Activated naive CD4-positive, alpha-beta T cell treated with anti-CD3 and anti-CD28 coated beads for 36 hours (primary cell): ENCODE measurements at regions not wholly inside any gene's neighbourhood (a gene's known extent, or its start where the extent isn't known, plus 50 kb on each side); places are given as distances from the start of the nearest gene placed in this dataset.

Source experiments
- CTCF ChIA-PET: fragments of 350-600 bp; sonication (Branson Sonifier 250); formaldehyde crosslinking; loops from one replicate; lab custom pipeline; 2021; ENCODE audit warnings: antibody characterized with exemption; lab: Charles Lee
- DNase-seq: peaks from one replicate; pipeline ENCODE4 v3.0.0-alpha.2; 2020
- H3K27ac Mint-ChIP-seq: one replicate; pipeline ENCODE4 v1.8.0; 2021; ENCODE audit warnings: mild to moderate bottlenecking, mixed read lengths
- H3K27me3 Mint-ChIP-seq: one replicate; pipeline ENCODE4 v1.8.0; 2021; ENCODE audit warnings: low read depth, mixed read lengths
- H3K36me3 Mint-ChIP-seq: one replicate; pipeline ENCODE4 v1.8.0; 2021; ENCODE audit warnings: low read depth, mixed read lengths
- H3K4me1 Mint-ChIP-seq: one replicate; pipeline ENCODE4 v1.8.0; 2021; ENCODE audit warnings: low read depth, mixed read lengths
- H3K4me3 Mint-ChIP-seq: one replicate; pipeline ENCODE4 v1.8.0; 2021; ENCODE audit warnings: mild to moderate bottlenecking, moderate library complexity, mixed read lengths
- H3K9me3 Mint-ChIP-seq: one replicate; pipeline ENCODE4 v1.8.0; 2021; ENCODE audit warnings: mixed read lengths
- intact Hi-C: fragments of 100-400 bp; cut with micrococcal nuclease; formaldehyde crosslinking; loops from one replicate; pipeline ENCODE4 v1.15.1; 2023

GRCh38 chr13:22594041-22594440 lies 586.7 kb upstream of the SGCG start:
- Mint-ChIP-seq H3K27ac (no peak overlapping the region), H3K36me3 (no peaks in the 10 kb centered on the region), H3K4me3 (no peak overlapping the region), H3K9me3 (no peaks in the 10 kb centered on the region), H3K4me1 (no peaks in the 10 kb centered on the region), H3K27me3 (peaks cover 1% of the 10 kb centered on the region)
- no peak for DNase-seq
- CTCF ChIA-PET, result no interaction called here
- intact Hi-C loops, result no loop called here

DNA sequence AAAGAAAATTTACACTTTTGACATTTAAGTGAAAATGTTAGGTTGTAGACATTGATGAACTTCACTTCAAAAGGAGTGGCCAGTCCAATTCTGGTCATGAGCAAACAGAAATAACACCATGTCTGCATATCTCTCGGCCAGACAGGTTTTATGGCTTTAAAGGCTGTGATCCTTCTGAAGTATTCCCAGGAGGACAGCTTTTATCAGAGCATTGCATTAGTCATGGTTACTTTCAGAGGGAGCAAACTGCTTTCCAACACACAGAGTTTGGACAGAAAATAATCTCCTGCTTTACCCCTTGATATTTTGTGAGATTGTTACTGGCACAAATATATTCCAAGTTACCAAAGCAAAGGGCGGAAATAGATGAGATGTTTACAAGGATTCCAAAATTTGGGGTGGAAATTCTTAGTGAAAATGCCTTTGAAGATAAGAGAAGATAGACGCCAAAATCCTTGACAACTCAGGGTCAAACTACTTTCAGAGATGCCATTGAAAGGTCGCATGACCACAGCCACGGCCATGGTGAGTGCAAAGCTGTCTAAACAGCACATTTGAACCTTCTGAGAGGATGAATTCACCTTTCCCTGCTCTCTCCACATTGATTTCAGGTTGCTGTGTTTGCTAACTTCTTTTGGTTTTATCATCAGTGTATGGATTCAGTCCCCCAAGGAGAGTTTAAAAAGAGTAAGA lies 584.5 kb upstream of the SGCG start:
- Mint-ChIP-seq H3K4me1 (no peaks in the 10 kb centered on the region), H3K9me3 (no peaks in the 10 kb centered on the region), H3K27ac (no peak overlapping the region), H3K36me3 (no peaks in the 10 kb centered on the region), H3K4me3 (no peak overlapping the region), H3K27me3 (peaks cover 1% of the 10 kb centered on the region)
- no peak for DNase-seq
- CTCF ChIA-PET, result no interaction called here
- intact Hi-C loops, result no loop called here

GRCh38 chr13:22599156-22599555 lies 581.6 kb upstream of the SGCG start:
- CTCF ChIA-PET, result no interaction called here
- intact Hi-C loops, result no loop called here
- Mint-ChIP-seq H3K9me3 (no peaks in the 10 kb centered on the region), H3K27ac (no peak overlapping the region), H3K4me3 (no peak overlapping the region), H3K27me3 (no peaks in the 10 kb centered on the region), H3K36me3 (no peaks in the 10 kb centered on the region), H3K4me1 (no peaks in the 10 kb centered on the region)
- no peak for DNase-seq

DNA sequence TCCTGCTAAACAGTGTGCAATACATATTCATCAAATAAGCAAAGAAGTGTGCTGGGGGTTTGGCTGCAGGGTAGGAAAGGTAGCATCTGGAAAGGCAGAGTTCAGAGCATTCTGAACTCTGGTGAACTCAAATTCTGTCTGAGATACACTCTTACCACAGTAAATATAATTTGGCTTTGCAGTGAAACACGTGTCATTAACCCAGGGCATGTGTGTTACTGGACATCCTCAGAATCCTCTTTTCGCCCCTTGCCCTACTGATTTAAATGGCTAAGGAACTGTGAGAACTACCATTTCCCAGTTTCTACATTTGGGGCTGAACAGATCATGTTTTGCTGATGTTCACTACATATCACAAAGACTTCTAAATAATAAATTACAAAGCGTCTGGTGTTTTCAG lies 562.8 kb upstream of the SGCG start:
- CTCF ChIA-PET, result no interaction called here
- Mint-ChIP-seq H3K4me3 (no peak overlapping the region), H3K4me1 (no peaks in the 10 kb centered on the region), H3K27me3 (no peaks in the 10 kb centered on the region), H3K36me3 (no peaks in the 10 kb centered on the region), H3K27ac (no peak overlapping the region), H3K9me3 (peaks cover 4% of the 10 kb centered on the region)
- no peak for DNase-seq
- intact Hi-C loops, result no loop called here

- intact Hi-C loops, result no loop called here
- no peak overlapping the region for H3K4me3 Mint-ChIP-seq
- CTCF ChIA-PET, result no interaction called here
Measured at GRCh38 chr13:22625691-22626090, 555.1 kb upstream of the SGCG start.

DNA sequence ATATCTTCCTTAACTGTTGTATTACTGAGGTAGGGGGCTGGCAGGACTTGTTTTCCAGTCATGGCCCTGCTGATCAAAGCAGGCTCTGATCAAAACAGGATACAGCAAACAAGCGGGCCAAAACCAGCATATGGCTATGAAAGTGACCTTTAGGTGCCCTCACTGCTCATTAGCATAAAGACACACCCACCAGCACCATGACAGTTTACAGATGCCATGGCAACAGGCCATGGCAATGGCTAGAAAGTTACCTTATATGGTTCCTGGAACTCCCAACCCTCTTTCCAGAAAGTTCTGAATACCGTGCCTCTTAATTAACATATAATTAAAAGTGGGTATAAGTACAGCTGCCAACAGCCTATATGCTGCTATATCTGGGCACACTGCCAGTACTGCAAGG lies 551.4 kb upstream of the SGCG start:
- no peaks in the 10 kb centered on the region for H3K27me3 Mint-ChIP-seq
- DNase-seq, result no peak
- no peak overlapping the region for H3K27ac Mint-ChIP-seq
- H3K4me3 Mint-ChIP-seq, result no peak overlapping the region
- H3K4me1 Mint-ChIP-seq, result no peaks in the 10 kb centered on the region
- H3K9me3 Mint-ChIP-seq, result peaks cover 13% of the 10 kb centered on the region
- intact Hi-C loops, result no loop called here
- no peaks in the 10 kb centered on the region for H3K36me3 Mint-ChIP-seq
- CTCF ChIA-PET, result no interaction called here

More at GRCh38 chr13:22625691-22626090, 555.1 kb upstream of the SGCG start:
- Mint-ChIP-seq H3K36me3 (no peaks in the 10 kb centered on the region), H3K27me3 (no peaks in the 10 kb centered on the region), H3K27ac (no peak overlapping the region), H3K4me1 (no peaks in the 10 kb centered on the region), H3K9me3 (no peaks in the 10 kb centered on the region)
- DNase-seq, result no peak

- intact Hi-C loops, result no loop called here
- CTCF ChIA-PET, result no interaction called here
- no peaks in the 10 kb centered on the region for H3K36me3 Mint-ChIP-seq
Measured at GRCh38 chr13:22642088-22642487, 538.7 kb upstream of the SGCG start.

DNA sequence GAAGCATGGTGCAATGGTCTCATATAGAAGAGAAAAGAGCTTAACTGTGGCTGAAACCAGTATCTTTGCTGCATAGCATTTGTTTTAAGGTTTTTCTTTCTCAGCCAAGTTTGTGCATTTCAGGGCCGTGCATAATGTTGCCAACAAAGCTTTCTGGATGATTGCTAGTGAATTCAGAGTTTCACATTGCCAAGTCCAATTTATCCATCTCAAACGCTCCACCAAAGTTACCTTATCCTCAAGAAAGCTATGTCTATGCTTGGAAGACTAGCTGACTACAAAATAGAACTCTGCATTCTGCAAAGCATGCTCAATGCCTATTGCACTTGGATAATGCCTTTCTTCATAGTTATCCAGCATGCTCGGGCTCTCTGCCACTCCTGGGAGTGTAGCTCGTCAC lies 535.8 kb upstream of the SGCG start:
- CTCF ChIA-PET, result no interaction called here
- no peaks in the 10 kb centered on the region for H3K4me1 Mint-ChIP-seq
- H3K27ac Mint-ChIP-seq, result no peak overlapping the region
- H3K4me3 Mint-ChIP-seq, result no peak overlapping the region
- H3K27me3 Mint-ChIP-seq, result peaks cover 3% of the 10 kb centered on the region
- intact Hi-C loops, result no loop called here
- DNase-seq, result no peak
- H3K9me3 Mint-ChIP-seq, result peaks cover 3% of the 10 kb centered on the region
- no peaks in the 10 kb centered on the region for H3K36me3 Mint-ChIP-seq

More at GRCh38 chr13:22642088-22642487, 538.7 kb upstream of the SGCG start:
- no peak overlapping the region for H3K4me3 Mint-ChIP-seq
- H3K4me1 Mint-ChIP-seq, result no peaks in the 10 kb centered on the region
- no peak for DNase-seq
- H3K27me3 Mint-ChIP-seq, result peaks cover 7% of the 10 kb centered on the region
- peaks cover 3% of the 10 kb centered on the region for H3K9me3 Mint-ChIP-seq
- no peak overlapping the region for H3K27ac Mint-ChIP-seq

DNA sequence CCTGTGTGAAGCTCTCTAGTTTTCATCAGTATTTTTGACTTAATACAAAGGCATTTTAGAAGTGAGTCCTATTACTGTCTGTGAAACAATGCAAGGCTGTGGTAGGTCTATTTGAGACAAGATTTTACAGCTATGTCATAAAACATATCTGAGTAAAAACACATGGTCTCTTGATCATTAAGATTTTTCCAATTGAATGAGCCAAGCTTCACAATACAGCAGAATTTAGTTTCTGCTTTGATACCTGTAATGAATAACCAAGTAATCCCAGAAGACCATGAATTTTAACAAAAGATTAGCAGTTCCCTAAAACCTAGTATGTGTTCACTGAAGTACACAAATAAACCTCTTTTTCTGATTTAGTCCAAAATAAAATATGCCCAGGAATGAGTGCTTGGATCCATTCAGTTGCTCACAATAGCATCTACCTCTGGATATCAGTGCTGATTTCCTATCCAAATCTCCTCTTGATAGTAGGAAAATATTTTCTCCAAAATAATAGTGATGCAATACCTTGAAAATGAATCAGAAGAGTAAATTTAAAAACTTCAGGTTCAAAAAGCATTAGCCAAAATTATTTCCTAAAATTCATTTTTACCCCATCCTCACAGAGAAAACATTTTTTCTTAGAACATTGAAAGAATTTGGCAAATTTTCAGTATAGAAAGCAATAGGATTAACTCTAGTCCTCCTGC lies 533.5 kb upstream of the SGCG start:
- CTCF ChIA-PET, result no interaction called here
- Mint-ChIP-seq H3K4me1 (no peaks in the 10 kb centered on the region), H3K27ac (no peak overlapping the region), H3K4me3 (no peak overlapping the region), H3K27me3 (peaks cover 3% of the 10 kb centered on the region), H3K9me3 (peaks cover 3% of the 10 kb centered on the region), H3K36me3 (no peaks in the 10 kb centered on the region)
- intact Hi-C loops, result no loop called here
- no peak for DNase-seq

- Mint-ChIP-seq H3K27me3 (peaks cover 3% of the 10 kb centered on the region), H3K4me3 (no peak overlapping the region), H3K36me3 (no peaks in the 10 kb centered on the region), H3K9me3 (peaks cover 3% of the 10 kb centered on the region), H3K27ac (no peak overlapping the region), H3K4me1 (no peaks in the 10 kb centered on the region)
- DNase-seq, result no peak
- intact Hi-C loops, result no loop called here
- CTCF ChIA-PET, result no interaction called here
Measured at GRCh38 chr13:22648320-22648801, 532.4 kb upstream of the SGCG start.

GRCh38 chr13:22652796-22653195 lies 528.0 kb upstream of the SGCG start:
- Mint-ChIP-seq H3K36me3 (no peaks in the 10 kb centered on the region), H3K27me3 (no peaks in the 10 kb centered on the region), H3K9me3 (no peaks in the 10 kb centered on the region), H3K4me1 (no peaks in the 10 kb centered on the region), H3K27ac (no peak overlapping the region), H3K4me3 (no peak overlapping the region)
- CTCF ChIA-PET, result no interaction called here
- DNase-seq, result no peak
- intact Hi-C loops, result no loop called here

GRCh38 chr13:22653866-22654265 lies 526.9 kb upstream of the SGCG start:
- Mint-ChIP-seq H3K27ac (no peak overlapping the region), H3K4me1 (no peaks in the 10 kb centered on the region), H3K27me3 (no peaks in the 10 kb centered on the region), H3K9me3 (no peaks in the 10 kb centered on the region), H3K36me3 (no peaks in the 10 kb centered on the region), H3K4me3 (no peak overlapping the region)
- DNase-seq, result no peak
- intact Hi-C loops, result no loop called here
- CTCF ChIA-PET, result no interaction called here
